GM18868 (cell line): ENCODE measurements at regions not wholly inside any gene's neighbourhood (a gene's known extent, or its start where the extent isn't known, plus 50 kb on each side); places are given as distances from the start of the nearest gene placed in this dataset.

Experiments
- ATAC-seq: cut with Tn5 transposase; IDR thresholded peaks from one replicate; pipeline ENCODE4 v1.9.1; 2021; ENCODE audit warnings: mild to moderate bottlenecking, moderate library complexity; ENCODE audit not compliant: unreplicated experiment

DNA sequence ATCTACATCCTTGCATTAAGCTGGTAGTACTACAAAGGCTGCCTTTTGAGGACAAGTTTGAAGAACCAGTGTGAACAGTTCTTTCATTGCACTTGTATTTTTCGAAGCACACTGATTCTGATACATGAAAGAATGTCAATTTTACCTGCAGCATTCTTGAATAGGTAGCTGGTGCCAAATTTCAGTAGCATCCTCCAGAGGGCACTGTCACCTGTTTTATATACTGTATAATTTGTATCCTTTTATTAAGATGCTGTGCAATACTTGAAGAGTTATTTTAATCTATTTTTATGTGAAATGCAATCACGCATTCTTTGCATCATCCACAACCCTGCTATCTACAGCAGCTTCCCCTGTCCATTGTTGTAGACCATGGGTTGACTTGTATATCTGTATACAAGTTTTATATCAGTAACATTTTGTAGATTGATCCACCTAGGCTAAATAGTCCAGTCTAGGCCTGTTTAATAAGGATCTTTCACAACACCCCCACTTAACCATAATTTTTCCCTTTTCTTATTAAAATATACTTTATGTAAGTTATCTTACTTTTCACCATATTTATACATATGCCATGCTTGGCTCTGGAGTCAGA lies 325.7 kb downstream of the PCDH7 start:
- ATAC-seq: peak; percentile 68

- no peak for ATAC-seq
Observed at GRCh38 chr4:31051151-31051550, 331.0 kb downstream of the PCDH7 start.

DNA sequence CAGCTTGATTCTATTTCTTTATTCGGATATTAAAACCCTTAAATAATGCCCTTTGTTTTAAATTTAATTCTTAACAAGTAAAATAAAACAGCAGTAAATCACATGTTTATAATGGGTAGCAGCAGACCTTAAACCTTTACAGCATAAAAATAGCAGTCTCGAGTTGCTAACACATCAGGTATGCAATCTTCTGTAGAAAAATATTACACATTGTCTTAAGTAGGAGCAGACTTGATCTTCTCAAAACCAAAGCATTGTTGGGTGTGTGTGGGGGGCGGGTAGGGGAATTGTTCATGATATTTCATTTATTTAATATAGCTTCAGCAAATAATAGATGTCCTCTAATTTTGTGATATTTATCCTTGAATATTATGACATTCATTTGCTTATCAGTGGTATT lies 331.4 kb downstream of the PCDH7 start:
- ATAC-seq: no peak

GRCh38 chr4:31052519-31052918 lies 332.4 kb downstream of the PCDH7 start:
- ATAC-seq: no peak

- ATAC-seq: no peak
Observed at GRCh38 chr4:31053451-31053850, 333.3 kb downstream of the PCDH7 start.

DNA sequence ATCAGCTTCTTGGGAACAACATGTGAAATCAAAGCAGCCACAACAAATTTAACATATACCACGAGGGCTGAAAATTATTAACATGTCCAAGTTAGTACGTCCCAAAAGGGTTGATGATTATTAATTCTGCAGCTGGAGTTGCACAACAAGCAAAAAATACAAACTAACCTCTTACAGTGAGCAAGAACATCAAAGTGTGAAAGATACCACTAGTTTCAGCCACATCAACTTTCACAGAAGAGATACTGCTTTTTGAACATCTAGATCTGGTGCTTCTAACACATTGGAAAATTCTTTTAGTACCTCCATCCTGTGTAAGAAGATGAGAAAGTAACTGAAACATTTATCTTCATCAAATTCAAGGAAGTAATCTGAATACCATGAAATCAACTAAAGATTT lies 334.1 kb downstream of the PCDH7 start:
- ATAC-seq: no peak

GRCh38 chr4:31058656-31059055 lies 338.5 kb downstream of the PCDH7 start:
- ATAC-seq: no peak

DNA sequence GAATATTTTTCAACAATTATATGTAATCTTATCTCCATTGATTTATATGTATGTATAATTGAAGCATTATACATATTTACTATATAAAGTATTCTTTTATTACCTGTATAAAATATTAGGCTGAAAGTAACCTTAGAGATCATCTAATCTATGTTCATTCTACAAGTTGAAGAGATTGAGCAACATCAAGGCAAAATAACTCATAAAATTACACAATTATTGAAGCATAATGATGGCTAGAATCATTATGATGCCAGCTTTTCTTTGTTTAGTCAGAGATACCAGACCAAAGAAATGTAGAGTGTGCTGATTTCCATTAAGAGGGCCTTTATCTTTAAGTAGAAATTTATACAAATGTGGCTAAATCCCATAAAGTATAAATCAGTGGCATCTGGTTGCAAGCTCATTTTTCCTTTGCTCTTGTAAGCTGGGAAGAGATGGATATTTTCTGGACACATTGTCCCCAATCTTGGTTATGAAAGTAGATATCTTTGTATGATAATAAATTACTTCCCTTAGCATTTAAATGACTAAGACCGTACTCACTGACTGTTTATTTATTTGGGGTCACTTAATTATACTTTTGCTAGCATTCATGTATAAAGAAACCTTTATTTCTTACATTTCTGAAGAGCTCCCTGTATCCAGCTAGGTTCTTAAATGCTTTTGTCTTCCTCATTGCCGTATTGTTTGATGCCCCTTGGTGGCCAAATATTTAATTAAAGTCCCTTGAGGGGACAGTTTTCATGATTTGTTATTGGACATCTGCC lies 339.8 kb downstream of the PCDH7 start:
- ATAC-seq: no peak

DNA sequence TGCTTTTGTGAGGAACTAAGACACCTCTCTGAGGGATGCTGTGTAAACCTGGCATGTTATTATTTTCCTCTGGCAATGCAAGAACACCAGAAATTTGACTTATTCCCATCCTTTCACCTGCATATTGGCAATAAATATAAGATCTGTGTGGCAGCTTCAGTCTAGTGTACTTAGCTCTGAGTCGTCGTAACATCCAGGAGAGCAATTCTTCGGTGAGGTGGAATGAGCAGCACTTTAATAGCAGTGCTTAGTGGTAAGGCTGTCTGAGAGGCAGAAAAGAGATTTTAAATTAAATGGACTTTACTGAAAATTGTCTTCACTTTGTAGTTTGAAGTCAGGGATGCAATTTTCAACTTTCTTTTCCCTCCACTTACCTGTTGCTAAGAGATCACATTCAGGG lies 344.9 kb downstream of the PCDH7 start:
- no peak for ATAC-seq

DNA sequence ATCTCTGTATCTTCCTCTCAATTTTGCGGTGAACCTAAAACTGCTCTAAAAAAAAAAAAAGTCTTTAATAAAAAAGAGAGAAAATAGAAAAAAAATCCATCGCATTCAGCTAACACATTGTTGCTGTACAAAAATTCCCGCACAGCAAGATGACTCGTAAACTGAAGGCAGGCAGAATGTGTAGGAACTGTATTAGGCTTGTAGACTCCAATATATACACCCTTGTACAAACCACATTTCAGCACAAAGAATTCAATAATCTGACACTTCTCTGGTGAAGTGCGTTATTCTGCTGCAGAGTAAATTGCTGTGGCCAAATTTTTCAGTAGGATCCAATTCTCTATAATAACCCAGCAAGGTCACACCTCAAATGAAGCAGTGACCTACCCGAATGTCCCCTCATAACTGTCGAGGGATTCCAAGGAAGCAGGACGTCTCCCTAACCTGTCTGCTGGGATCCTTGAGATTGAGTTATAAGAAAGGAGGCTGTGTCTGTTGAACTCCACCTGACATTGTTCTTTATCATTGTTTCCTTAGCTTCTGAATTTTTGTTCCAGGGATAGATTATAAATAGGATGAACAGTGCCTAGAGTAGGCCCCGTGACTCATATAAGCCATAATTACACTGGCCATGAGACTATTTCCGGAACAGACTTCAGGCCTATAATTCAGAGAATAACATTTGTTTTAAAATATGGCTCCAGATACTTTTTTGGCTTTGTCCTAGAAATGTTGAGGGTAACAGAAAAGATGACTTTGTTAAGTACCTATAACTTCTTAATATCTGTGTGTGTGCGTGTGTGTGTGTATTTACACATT lies 348.3 kb downstream of the PCDH7 start:
- no peak for ATAC-seq

- no peak for ATAC-seq
Observed at GRCh38 chr4:31069151-31069550, 349.0 kb downstream of the PCDH7 start.

DNA sequence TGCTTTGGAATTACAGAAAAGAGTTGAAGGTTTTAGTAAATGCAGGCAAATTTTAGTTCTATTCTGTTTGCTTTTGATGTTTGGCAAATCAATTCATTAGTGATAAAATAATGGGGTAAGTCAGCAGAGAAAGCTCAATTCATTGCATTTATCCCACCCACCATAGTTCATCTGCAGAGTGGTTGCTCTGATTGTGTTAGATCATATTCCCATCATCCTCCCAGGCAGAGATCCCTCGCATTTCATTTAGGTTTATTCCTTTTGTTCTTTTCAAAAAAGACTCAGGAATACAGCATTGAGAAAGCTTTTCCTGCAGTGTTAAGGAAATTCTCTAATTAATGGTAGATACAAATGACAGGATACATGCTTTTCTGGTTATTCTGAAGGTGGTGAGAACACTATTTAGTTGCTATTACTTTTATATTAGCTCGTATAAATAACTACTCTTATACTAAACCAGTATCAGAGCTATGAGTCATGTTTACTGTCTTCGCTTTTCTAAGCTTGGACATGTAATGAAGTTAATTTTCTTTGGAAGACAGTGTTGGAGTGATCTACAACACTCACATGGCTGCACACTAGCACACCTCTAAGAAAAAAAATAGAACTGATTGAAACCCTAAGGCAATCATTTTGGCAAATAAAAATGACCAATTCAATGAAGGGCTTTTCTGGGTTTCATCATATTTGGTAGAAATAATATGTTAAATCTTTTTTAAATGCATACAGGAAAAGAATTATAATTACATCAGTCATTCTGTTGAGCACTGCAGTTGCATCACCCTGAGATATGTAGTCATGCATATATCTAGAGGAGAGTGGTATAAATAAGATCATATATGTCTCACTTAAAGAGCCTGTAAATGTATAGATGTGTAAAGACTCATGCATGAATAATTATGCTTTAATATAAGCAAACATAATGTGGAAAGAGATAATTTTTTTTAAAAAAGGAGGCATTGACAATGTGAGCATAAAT lies 351.6 kb downstream of the PCDH7 start:
- no peak for ATAC-seq

DNA sequence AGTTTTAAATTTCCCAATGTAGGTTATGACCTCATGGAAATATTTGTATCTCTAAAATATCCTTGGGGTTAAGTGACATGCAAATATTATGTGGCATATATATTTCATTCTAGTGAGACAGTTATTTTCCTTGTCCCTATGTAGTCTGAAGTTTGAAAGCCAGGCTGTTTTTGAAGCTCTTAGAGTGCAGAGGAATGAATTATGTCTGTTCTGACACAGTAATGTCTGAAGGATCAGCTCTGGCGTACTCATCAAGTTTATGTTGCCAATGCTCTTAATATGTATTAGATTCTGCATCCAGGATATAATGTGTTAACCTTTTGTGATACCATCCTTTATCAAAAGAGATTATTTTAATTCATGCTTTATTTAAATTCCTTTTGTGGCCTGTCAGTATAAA lies 355.8 kb downstream of the PCDH7 start:
- ATAC-seq: no peak

- ATAC-seq: no peak
Observed at GRCh38 chr4:31078661-31079060, 358.5 kb downstream of the PCDH7 start.

- ATAC-seq: no peak
Observed at GRCh38 chr4:31080887-31081286, 360.7 kb downstream of the PCDH7 start.

GRCh38 chr4:31081366-31081765 lies 361.2 kb downstream of the PCDH7 start:
- no peak for ATAC-seq

DNA sequence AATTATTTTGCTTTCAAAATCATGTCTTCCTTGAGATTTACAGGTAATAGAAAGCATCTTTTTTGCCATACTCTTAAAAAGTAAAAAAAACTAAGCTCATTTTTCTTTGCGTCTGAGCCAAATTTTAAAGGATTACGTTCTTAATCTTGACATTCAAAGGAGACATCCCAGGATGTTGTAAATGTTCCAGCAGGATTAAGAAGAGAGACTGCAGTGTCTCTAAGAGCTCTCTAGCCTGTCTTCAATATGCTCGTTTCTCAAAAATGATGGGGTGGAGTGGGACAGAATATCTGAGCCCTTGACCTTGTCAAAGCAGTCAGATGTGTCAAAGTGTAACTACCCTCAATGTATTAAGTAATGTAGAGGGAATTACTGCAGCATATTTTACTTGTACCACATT lies 363.3 kb downstream of the PCDH7 start:
- ATAC-seq: no peak

DNA sequence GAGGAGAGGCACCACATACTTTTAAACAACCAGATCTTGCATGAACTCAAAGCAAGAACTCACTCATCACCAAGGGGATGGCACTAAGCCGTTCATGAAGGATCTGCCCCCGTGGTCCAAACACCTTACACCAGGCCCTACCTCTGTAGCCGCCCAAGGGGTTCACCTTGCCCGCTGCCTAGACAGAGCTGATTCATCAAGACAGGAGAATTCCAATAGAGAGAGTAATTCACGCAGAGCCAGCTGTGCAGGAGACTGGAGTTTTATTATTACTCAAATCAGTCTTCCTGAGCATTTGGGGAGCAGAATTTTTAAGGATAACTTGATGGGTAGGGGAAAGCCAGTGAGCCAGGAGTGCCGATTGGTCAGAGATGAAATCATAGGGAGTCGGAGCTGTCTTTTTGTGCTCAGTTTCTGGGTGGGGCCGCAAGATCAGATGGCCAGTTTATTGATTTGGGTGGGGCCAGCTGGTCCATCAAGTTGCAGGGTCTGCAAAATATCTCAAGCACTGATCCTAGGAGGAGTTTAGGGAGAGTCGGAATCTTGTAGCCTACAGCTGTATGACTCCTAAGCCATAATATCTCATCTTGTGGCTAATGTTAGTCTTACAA lies 364.7 kb downstream of the PCDH7 start:
- ATAC-seq: no peak

DNA sequence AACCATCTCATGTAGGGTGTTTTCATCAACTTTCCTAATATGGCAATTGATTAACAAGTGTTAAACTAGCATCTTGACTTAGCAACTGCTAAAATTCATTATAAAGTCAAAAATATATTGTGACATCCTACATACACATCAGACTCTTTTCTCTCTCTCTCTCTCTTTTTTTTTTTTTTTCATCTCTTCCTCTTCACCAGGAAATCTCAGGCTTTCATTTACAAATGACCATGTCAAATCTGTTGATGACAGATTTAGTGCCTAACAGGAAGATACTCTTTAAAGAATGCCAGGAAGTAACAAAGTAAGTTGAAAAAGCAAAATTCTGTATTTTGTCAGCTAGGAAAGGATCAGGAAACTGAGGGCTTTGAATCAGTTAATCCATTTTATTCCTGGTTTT lies 365.5 kb downstream of the PCDH7 start:
- no peak for ATAC-seq

- ATAC-seq: no peak
Observed at GRCh38 chr4:31086756-31087330, 366.7 kb downstream of the PCDH7 start.
